Thyroid gland (tissue), 4 donors: ENCODE measurements at regions not wholly inside any gene's neighbourhood (a gene's known extent, or its start where the extent isn't known, plus 50 kb on each side); places are given as distances from the start of the nearest gene placed in this dataset.

Experiments
- POLR2A ChIP-seq, 2 donors: fragments of 450-650 bp; IDR thresholded peaks; one replicate each; pipeline ENCODE4 v1.6.1; 2017; ENCODE audit warnings: antibody characterized with exemption in 2 of 2, mild to moderate bottlenecking in 2 of 2, moderate library complexity in 1 of 2
- TF ChIP-seq, protein P1 (sequence below), 6 experiments: fragments of 200-600 bp in 3 of 6; fragments of 450-650 bp in 3 of 6; sonication (generic) in 3 of 6; IDR thresholded peaks; one replicate each; pipeline ENCODE4 v1.5.1; 2016 to 2019; ENCODE audit warnings: antibody characterized with exemption in 6 of 6, mild to moderate bottlenecking in 2 of 6, inconsistent platforms in 1 of 6, moderate library complexity in 1 of 6

- TF ChIP-seq, protein P1, sequence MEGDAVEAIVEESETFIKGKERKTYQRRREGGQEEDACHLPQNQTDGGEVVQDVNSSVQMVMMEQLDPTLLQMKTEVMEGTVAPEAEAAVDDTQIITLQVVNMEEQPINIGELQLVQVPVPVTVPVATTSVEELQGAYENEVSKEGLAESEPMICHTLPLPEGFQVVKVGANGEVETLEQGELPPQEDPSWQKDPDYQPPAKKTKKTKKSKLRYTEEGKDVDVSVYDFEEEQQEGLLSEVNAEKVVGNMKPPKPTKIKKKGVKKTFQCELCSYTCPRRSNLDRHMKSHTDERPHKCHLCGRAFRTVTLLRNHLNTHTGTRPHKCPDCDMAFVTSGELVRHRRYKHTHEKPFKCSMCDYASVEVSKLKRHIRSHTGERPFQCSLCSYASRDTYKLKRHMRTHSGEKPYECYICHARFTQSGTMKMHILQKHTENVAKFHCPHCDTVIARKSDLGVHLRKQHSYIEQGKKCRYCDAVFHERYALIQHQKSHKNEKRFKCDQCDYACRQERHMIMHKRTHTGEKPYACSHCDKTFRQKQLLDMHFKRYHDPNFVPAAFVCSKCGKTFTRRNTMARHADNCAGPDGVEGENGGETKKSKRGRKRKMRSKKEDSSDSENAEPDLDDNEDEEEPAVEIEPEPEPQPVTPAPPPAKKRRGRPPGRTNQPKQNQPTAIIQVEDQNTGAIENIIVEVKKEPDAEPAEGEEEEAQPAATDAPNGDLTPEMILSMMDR (IDR thresholded peaks at IDR 0.05): no peak
- no peak for TF ChIP-seq POLR2A (IDR thresholded peaks at IDR 0.05)
Observed at GRCh38 chr18:78801011-78801410, 178.6 kb upstream of the SALL3 start.
